ENCODE measurements at regions not wholly inside any gene's neighbourhood (a gene's known extent, or its start where the extent isn't known, plus 50 kb on each side); places are given as distances from the start of the nearest gene placed in this dataset.

DNA sequence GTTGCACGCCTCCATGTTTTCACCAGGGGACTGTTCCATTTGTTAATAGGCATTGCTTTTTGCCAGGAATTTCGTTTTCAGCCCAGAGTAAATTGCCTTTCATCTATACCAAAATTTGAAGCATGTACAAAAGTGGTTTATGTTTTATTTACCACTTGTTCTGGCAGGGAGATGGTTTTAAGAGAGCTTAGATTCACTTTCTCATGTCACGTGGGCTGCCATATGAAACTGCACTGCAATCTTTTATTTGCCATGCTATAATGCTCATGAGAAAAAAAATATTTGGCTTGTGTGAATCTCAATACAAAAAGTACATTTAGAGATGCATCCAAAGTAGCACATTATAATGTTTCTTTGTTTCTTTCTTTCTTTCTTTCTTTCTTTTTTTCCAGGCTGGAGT, 284.1 kb upstream of the GRIA1 start:
- in situ Hi-C loops (cut with HindIII; ENCODE audit: low pct_ligation_motif_present, low sequenced_read_pairs), result no loop called here
- TF ChIP-seq, protein P1, sequence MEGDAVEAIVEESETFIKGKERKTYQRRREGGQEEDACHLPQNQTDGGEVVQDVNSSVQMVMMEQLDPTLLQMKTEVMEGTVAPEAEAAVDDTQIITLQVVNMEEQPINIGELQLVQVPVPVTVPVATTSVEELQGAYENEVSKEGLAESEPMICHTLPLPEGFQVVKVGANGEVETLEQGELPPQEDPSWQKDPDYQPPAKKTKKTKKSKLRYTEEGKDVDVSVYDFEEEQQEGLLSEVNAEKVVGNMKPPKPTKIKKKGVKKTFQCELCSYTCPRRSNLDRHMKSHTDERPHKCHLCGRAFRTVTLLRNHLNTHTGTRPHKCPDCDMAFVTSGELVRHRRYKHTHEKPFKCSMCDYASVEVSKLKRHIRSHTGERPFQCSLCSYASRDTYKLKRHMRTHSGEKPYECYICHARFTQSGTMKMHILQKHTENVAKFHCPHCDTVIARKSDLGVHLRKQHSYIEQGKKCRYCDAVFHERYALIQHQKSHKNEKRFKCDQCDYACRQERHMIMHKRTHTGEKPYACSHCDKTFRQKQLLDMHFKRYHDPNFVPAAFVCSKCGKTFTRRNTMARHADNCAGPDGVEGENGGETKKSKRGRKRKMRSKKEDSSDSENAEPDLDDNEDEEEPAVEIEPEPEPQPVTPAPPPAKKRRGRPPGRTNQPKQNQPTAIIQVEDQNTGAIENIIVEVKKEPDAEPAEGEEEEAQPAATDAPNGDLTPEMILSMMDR (IDR thresholded peaks at IDR 0.05; ENCODE audit: low read depth, low read length, missing control alignments), result no peak
- no peak overlapping the region for H3K4me3 ChIP-seq (ENCODE audit: low read depth, low read length)

DNA sequence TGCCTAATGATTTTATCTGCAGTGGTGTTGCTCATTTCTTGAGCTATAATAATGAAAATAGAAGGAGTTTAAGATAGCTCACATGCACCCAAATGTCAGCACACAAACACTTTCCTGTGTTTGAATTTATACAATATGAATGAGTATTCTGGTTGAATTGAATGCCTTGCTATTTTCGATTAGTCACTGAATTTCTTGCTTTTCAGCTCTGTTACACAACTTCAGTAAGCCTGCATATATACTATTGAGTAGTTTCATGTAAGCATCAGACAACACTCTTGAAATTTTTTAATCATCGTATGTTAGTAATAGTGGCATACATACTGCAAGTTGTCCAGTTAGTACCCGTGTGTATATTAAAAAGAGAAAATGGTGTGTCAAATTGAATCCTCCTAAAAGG, 281.5 kb upstream of the GRIA1 start:
- H3K27ac ChIP-seq, result no peak overlapping the region
- H3K36me3 ChIP-seq (replicated peaks), result no peaks in the 10 kb centered on the region
- in situ Hi-C loops (cut with HindIII; ENCODE audit: low pct_ligation_motif_present, low sequenced_read_pairs), result no loop called here
- H3K4me3 ChIP-seq (ENCODE audit: low read depth, low read length), result no peak overlapping the region
- DNase-seq, result no peak
- TF ChIP-seq, protein P1 (IDR thresholded peaks at IDR 0.05; ENCODE audit: low read depth, low read length, missing control alignments), result no peak
- H3K27me3 ChIP-seq (replicated peaks), result no peaks in the 10 kb centered on the region

More for the DNA sequence above, 284.1 kb upstream of the GRIA1 start:
- Histone ChIP-seq H3K27me3 (replicated peaks) (no peaks in the 10 kb centered on the region), H3K36me3 (replicated peaks) (no peaks in the 10 kb centered on the region), H3K27ac (no peak overlapping the region)
- DNase-seq, result no peak

DNA sequence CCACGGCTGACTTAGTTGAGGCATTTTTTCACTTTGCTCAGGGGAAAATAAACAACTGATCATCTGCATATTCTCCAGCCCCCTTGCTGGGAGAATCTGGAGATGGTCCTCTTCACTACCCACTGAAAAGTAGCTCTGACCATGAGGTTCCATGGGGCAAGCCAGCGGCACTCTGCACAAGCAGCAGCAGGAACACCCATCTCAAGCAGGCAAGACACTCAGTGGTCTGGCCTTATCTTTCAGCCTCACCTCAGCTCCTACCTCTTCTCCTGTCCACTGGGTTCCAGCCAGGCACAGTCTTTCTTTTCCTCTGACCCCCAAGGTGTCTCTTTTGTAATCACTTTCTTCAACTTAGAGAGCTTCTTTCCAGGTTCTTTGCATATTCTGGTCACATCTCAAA, 280.8 kb upstream of the GRIA1 start:
- Histone ChIP-seq H3K27me3 (replicated peaks) (no peaks in the 10 kb centered on the region), H3K36me3 (replicated peaks) (no peaks in the 10 kb centered on the region), H3K27ac (no peak overlapping the region), H3K4me3 (ENCODE audit: low read depth, low read length) (no peak overlapping the region)
- in situ Hi-C loops (cut with HindIII; ENCODE audit: low pct_ligation_motif_present, low sequenced_read_pairs), result no loop called here
- TF ChIP-seq, protein P1 (IDR thresholded peaks at IDR 0.05; ENCODE audit: low read depth, low read length, missing control alignments), result no peak
- DNase-seq, result no peak

DNA sequence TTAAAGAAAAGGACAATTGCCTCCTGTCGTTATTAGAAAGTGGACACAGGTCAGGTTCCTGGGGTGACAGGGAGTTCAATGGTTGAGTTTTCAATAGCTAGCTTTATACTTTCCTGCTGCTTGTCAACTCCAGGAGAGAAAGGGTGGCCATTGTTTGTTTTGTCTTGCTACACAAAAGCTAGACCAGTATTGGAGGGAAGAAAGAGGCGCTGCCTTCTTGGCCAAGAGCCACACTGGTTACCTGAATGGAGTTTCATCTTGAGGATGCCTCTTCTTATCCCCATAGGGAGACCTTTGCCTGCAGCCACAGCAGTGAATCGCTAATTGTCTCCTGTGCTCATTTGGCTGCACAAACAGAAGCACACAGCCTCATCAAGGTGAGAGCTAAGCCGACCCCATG, 279.4 kb upstream of the GRIA1 start:
- no peak for DNase-seq
- no peak overlapping the region for H3K27ac ChIP-seq
- H3K27me3 ChIP-seq (replicated peaks), result no peaks in the 10 kb centered on the region
- TF ChIP-seq, protein P1 (IDR thresholded peaks at IDR 0.05; ENCODE audit: low read depth, low read length, missing control alignments), result no peak
- H3K4me3 ChIP-seq (ENCODE audit: low read depth, low read length), result no peak overlapping the region
- no peaks in the 10 kb centered on the region for H3K36me3 ChIP-seq (replicated peaks)
- in situ Hi-C loops (cut with HindIII; ENCODE audit: low pct_ligation_motif_present, low sequenced_read_pairs), result no loop called here

DNA sequence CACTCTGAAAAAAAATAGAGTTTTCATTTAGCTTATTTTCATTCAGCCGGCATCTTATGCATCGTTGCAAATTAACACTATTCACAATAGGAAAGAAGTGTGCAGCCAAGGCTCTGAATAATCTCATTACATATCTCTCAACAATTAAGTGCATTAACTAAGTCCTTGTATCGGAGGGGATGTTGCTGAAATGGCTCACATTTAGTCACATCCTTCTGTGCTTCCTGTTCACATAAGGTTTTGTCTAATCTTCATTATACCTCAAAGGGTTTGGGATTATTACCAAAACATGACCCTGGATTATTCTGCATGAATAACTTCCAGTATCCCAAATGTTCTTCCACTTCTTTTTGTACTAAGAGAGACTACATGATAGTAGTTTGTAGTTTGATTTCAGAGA, 278.0 kb upstream of the GRIA1 start:
- Histone ChIP-seq H3K4me3 (ENCODE audit: low read depth, low read length) (no peak overlapping the region), H3K27me3 (replicated peaks) (no peaks in the 10 kb centered on the region), H3K36me3 (replicated peaks) (no peaks in the 10 kb centered on the region), H3K27ac (no peak overlapping the region)
- in situ Hi-C loops (cut with HindIII; ENCODE audit: low pct_ligation_motif_present, low sequenced_read_pairs), result no loop called here
- no peak for DNase-seq
- TF ChIP-seq, protein P1 (IDR thresholded peaks at IDR 0.05; ENCODE audit: low read depth, low read length, missing control alignments), result no peak

DNA sequence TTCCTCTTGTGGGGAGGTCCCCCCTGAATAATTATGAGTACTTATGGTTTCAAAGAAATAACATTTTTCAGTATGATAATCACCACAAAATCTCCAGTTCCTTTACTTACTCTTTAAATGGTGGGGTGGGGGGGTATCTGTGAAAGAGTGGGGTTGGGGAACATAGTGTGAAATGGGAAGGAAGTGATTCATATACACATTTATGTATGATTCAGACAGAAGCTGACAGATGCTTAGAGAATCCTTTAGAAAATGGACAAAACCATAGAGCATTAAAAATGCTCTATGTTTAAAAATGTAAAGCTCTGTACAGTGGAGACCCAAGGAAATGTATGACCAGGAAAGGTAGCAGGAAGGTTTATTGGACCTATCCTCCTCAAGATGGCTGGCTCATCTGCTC, 267.5 kb upstream of the GRIA1 start:
- DNase-seq, result peak; percentile 25
- H3K36me3 ChIP-seq (replicated peaks), result no peaks in the 10 kb centered on the region
- H3K4me3 ChIP-seq (ENCODE audit: low read depth, low read length), result no peak overlapping the region
- no peaks in the 10 kb centered on the region for H3K27me3 ChIP-seq (replicated peaks)
- in situ Hi-C loops (cut with HindIII; ENCODE audit: low pct_ligation_motif_present, low sequenced_read_pairs), result no loop called here
- TF ChIP-seq, protein P1 (IDR thresholded peaks at IDR 0.05; ENCODE audit: low read depth, low read length, missing control alignments), result no peak
- H3K27ac ChIP-seq, result peak overlapping the region; percentile 7

Measured in brain microvascular endothelial cell (primary cell).